H9 (cell line): ENCODE measurements at regions not wholly inside any gene's neighbourhood (a gene's known extent, or its start where the extent isn't known, plus 50 kb on each side); places are given as distances from the start of the nearest gene placed in this dataset.

Experiments
- DNase-seq: peaks from one replicate; pipeline ENCODE4 v3.0.0-alpha.2; 2017
- H2AFZ ChIP-seq: one replicate; pipeline ENCODE4 v1.6.1; 2013; ENCODE audit warnings: mild to moderate bottlenecking, low read length, control low read depth, moderate library complexity
- H2AK5ac ChIP-seq: 2 replicates; pipeline ENCODE4 v1.6.1; 2013; ENCODE audit warnings: low read length, control low read depth, mixed read lengths; ENCODE audit not compliant: insufficient read length
- H2BK120ac ChIP-seq: one replicate; pipeline ENCODE4 v1.6.1; 2013; ENCODE audit warnings: low read depth, mild to moderate bottlenecking, low read length, control low read depth, inconsistent platforms; ENCODE audit not compliant: poor library complexity, severe bottlenecking
- H2BK12ac ChIP-seq: 2 replicates; pipeline ENCODE4 v1.6.1; 2013; ENCODE audit warnings: low read length, control low read depth, mixed read lengths, low read depth; ENCODE audit not compliant: insufficient read length
- H2BK15ac ChIP-seq: 2 replicates; pipeline ENCODE4 v1.6.1; 2013; ENCODE audit warnings: low read depth, low read length, control low read depth
- H2BK20ac ChIP-seq: one replicate; pipeline ENCODE4 v1.6.1; 2013; ENCODE audit warnings: low read depth, mild to moderate bottlenecking, low read length, control low read depth, inconsistent platforms; ENCODE audit not compliant: poor library complexity, severe bottlenecking
- H2BK5ac ChIP-seq: 2 replicates; pipeline ENCODE4 v1.6.1; 2013; ENCODE audit warnings: low read length, control low read depth, mixed read lengths; ENCODE audit not compliant: insufficient read length
- H3K14ac ChIP-seq: 2 replicates; pipeline ENCODE4 v1.6.1; 2013; ENCODE audit warnings: low read length, control low read depth; ENCODE audit not compliant: insufficient read depth
- H3K18ac ChIP-seq: 2 replicates; pipeline ENCODE4 v1.6.1; 2013; ENCODE audit warnings: low read depth, mild to moderate bottlenecking, mixed read lengths, low read length, control low read depth; ENCODE audit not compliant: insufficient read length
- H3K23ac ChIP-seq: 2 replicates; pipeline ENCODE4 v1.6.1; 2013; ENCODE audit warnings: low read length, control low read depth, mixed read lengths, low read depth; ENCODE audit not compliant: insufficient read length
- H3K23me2 ChIP-seq: 2 replicates; pipeline ENCODE4 v1.6.1; 2013; ENCODE audit warnings: low read depth, mild to moderate bottlenecking, mixed read lengths, low read length, control low read depth; ENCODE audit not compliant: insufficient read length, poor library complexity, severe bottlenecking
- H3K27ac ChIP-seq: 2 replicates; pipeline ENCODE4 v1.5.1; 2013; ENCODE audit warnings: low read length, control low read depth, mixed read lengths, low read depth; ENCODE audit not compliant: insufficient read length
- H3K27me3 ChIP-seq: 2 replicates; pipeline ENCODE4 v1.6.1; 2013; ENCODE audit warnings: low read length, control low read depth, inconsistent platforms; ENCODE audit not compliant: insufficient read depth
- H3K4ac ChIP-seq: 2 replicates; pipeline ENCODE4 v1.6.1; 2013; ENCODE audit warnings: low read depth, mild to moderate bottlenecking, control low read depth, inconsistent platforms, low read length, moderate library complexity
- H3K4me1 ChIP-seq: 2 replicates; pipeline ENCODE4 v1.6.1; 2013; ENCODE audit warnings: low read length, control low read depth, inconsistent platforms; ENCODE audit not compliant: insufficient read depth
- H3K4me2 ChIP-seq: 2 replicates; pipeline ENCODE4 v1.6.1; 2013; ENCODE audit warnings: low read length, control low read depth, mixed read lengths; ENCODE audit not compliant: insufficient read length, insufficient read depth
- H3K56ac ChIP-seq: 2 replicates; pipeline ENCODE4 v1.6.1; 2013; ENCODE audit warnings: low read depth, mild to moderate bottlenecking, mixed read lengths, low read length, control low read depth; ENCODE audit not compliant: insufficient read length
- H3K79me1 ChIP-seq: 2 replicates; pipeline ENCODE4 v1.6.1; 2013; ENCODE audit warnings: low read depth, mild to moderate bottlenecking, moderate library complexity, low read length, control low read depth, inconsistent platforms; ENCODE audit not compliant: insufficient read depth, poor library complexity, severe bottlenecking
- H3K79me2 ChIP-seq: 2 replicates; pipeline ENCODE4 v1.6.1; 2013; ENCODE audit warnings: low read length, control low read depth, inconsistent platforms; ENCODE audit not compliant: insufficient read depth
- H3K9ac ChIP-seq: 2 replicates; pipeline ENCODE4 v1.6.1; 2013; ENCODE audit warnings: low read length, control low read depth, mixed read lengths; ENCODE audit not compliant: insufficient read length; ENCODE audit errors: extremely low read depth
- H3K9me3 ChIP-seq: one replicate; pipeline ENCODE4 v1.6.1; 2013; ENCODE audit warnings: low read depth, low read length, inconsistent platforms; ENCODE audit not compliant: control insufficient read depth
- H3T11ph ChIP-seq: one replicate; pipeline ENCODE4 v1.6.1; 2013; ENCODE audit warnings: mild to moderate bottlenecking, low read length, control low read depth, inconsistent platforms
- H4K20me1 ChIP-seq: one replicate; pipeline ENCODE4 v1.6.1; 2013; ENCODE audit not compliant: control insufficient read depth, insufficient read length, insufficient read depth
- H4K5ac ChIP-seq: 2 replicates; pipeline ENCODE4 v1.6.1; 2013; ENCODE audit warnings: low read depth, mild to moderate bottlenecking, mixed read lengths, low read length, control low read depth; ENCODE audit not compliant: insufficient read length
- H4K8ac ChIP-seq: replicated peaks from 2 replicates; pipeline ENCODE4 v1.6.1; 2013; ENCODE audit warnings: low read length, control low read depth, mixed read lengths, low read depth; ENCODE audit not compliant: insufficient read length
- H4K91ac ChIP-seq: 2 replicates; pipeline ENCODE4 v1.6.1; 2013; ENCODE audit warnings: low read depth, mild to moderate bottlenecking, moderate library complexity, mixed read lengths, low read length, control low read depth; ENCODE audit not compliant: insufficient read length
- H3K27ac Mint-ChIP-seq, 3 experiments: 2 replicates in 2 of 3; 3 replicates in 1 of 3; pipeline ENCODE4 v1.8.0; 2020 to 2021; ENCODE audit warnings: mixed read lengths in 3 of 3, mild to moderate bottlenecking in 1 of 3, moderate library complexity in 1 of 3
- H3K27me3 Mint-ChIP-seq: 2 replicates; pipeline ENCODE4 v1.8.0; 2021; ENCODE audit warnings: low read depth, mild to moderate bottlenecking, moderate library complexity, mixed read lengths
- H3K36me3 Mint-ChIP-seq, 3 experiments: 2 replicates in 2 of 3; 3 replicates in 1 of 3; pipeline ENCODE4 v1.8.0; 2020 to 2021; ENCODE audit warnings: low read depth in 3 of 3, mixed read lengths in 3 of 3; ENCODE audit not compliant: insufficient read depth in 1 of 3
- H3K4me1 Mint-ChIP-seq, 2 experiments: 2 replicates each; pipeline ENCODE4 v1.8.0; 2020; ENCODE audit warnings: mixed read lengths in 2 of 2
- H3K4me3 Mint-ChIP-seq, 2 experiments: 2 replicates in 1 of 2; 3 replicates in 1 of 2; pipeline ENCODE4 v1.8.0; 2020 to 2021; ENCODE audit warnings: mild to moderate bottlenecking in 2 of 2, mixed read lengths in 2 of 2, moderate library complexity in 1 of 2
- H3K9me3 Mint-ChIP-seq, 2 experiments: 2 replicates in 1 of 2; 3 replicates in 1 of 2; pipeline ENCODE4 v1.8.0; 2020; ENCODE audit warnings: mild to moderate bottlenecking in 2 of 2, mixed read lengths in 2 of 2, moderate library complexity in 1 of 2
- WGBS: extraction: QIAGEN DNeasy Blood & Tissue Kit; methylation state at CpG from one replicate; pipeline ENCODE4 v1.1.7; 2013; ENCODE audit warnings: missing lambda C conversion rate, low lambda C conversion rate, mixed read lengths; ENCODE audit not compliant: insufficient read length; ENCODE audit errors: extremely low coverage; 5-methylcytosine and 5-hydroxymethylcytosine counted together
- TF ChIP-seq, protein P1 (sequence below): fragments of 200-600 bp; sonication (generic); conservative IDR thresholded peaks from 3 replicates; pipeline ENCODE4 v1.8.0; 2021; ENCODE audit warnings: antibody characterized with exemption, mild to moderate bottlenecking

- H3K56ac ChIP-seq = no peak overlapping the region
- H3T11ph ChIP-seq = no peak overlapping the region
- H2BK15ac ChIP-seq = no peak overlapping the region
- no peak overlapping the region for H4K8ac ChIP-seq
- H3K4me3 Mint-ChIP-seq = no peak overlapping the region
- no peaks in the 10 kb centered on the region for H3K27me3 ChIP-seq
- no peaks in the 10 kb centered on the region for H3K4me1 Mint-ChIP-seq
- H2BK5ac ChIP-seq = no peak overlapping the region
- H3K4ac ChIP-seq = no peak overlapping the region
- H3K23me2 ChIP-seq = no peaks in the 10 kb centered on the region
- H3K27ac ChIP-seq = no peak overlapping the region
- no peak overlapping the region for H2BK120ac ChIP-seq
- no peak for DNase-seq
- H4K91ac ChIP-seq = no peak overlapping the region
- no peak overlapping the region for H3K23ac ChIP-seq
- H2AFZ ChIP-seq = no peak overlapping the region
- no peak overlapping the region for H3K18ac ChIP-seq
- H3K9me3 ChIP-seq = no peaks in the 10 kb centered on the region
- no peak overlapping the region for H2BK12ac ChIP-seq
- peaks cover 7 to 12% of the 10 kb centered on the region in 2 experiments; a peak in 4 of 5 replicates for H3K9me3 Mint-ChIP-seq
- WGBS = no CpG with 5 or more reads among the region's 2 CpGs
- H3K9ac ChIP-seq = no peak overlapping the region
- H3K36me3 Mint-ChIP-seq = peaks cover 0 to 7% (median 4%) of the 10 kb centered on the region in 3 experiments; a peak in 4 of 7 replicates
- no peak overlapping the region for H2BK20ac ChIP-seq
- no peak overlapping the region for H3K4me2 ChIP-seq
- no peak overlapping the region for H4K5ac ChIP-seq
- no peak overlapping the region for H3K27ac Mint-ChIP-seq
- TF ChIP-seq, protein P1, sequence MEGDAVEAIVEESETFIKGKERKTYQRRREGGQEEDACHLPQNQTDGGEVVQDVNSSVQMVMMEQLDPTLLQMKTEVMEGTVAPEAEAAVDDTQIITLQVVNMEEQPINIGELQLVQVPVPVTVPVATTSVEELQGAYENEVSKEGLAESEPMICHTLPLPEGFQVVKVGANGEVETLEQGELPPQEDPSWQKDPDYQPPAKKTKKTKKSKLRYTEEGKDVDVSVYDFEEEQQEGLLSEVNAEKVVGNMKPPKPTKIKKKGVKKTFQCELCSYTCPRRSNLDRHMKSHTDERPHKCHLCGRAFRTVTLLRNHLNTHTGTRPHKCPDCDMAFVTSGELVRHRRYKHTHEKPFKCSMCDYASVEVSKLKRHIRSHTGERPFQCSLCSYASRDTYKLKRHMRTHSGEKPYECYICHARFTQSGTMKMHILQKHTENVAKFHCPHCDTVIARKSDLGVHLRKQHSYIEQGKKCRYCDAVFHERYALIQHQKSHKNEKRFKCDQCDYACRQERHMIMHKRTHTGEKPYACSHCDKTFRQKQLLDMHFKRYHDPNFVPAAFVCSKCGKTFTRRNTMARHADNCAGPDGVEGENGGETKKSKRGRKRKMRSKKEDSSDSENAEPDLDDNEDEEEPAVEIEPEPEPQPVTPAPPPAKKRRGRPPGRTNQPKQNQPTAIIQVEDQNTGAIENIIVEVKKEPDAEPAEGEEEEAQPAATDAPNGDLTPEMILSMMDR = no peak
- no peaks in the 10 kb centered on the region for H3K79me2 ChIP-seq
- no peaks in the 10 kb centered on the region for H3K79me1 ChIP-seq
- H3K14ac ChIP-seq = no peak overlapping the region
- no peaks in the 10 kb centered on the region for H3K4me1 ChIP-seq
- no peak overlapping the region for H2AK5ac ChIP-seq
- no peaks in the 10 kb centered on the region for H4K20me1 ChIP-seq
- no peaks in the 10 kb centered on the region for H3K27me3 Mint-ChIP-seq
Measured at GRCh38 chr9:79428422-79428821, 143.3 kb upstream of the TLE4 start.
